CD4-positive, alpha-beta T cell (primary cell): ENCODE measurements at regions not wholly inside any gene's neighbourhood (a gene's known extent, or its start where the extent isn't known, plus 50 kb on each side); places are given as distances from the start of the nearest gene placed in this dataset.
"Not testable (repeated sequence)": the region's sequence is repeated elsewhere in the genome, so short reads cannot be mapped to it uniquely, and the experiment has no call there.

Experiments
- ATAC-seq: fragments of 200-7000 bp; cut with Tn5 transposase; one replicate; pipeline ENCODE4 v1.10.0; 2022; ENCODE audit warnings: mild to moderate bottlenecking; ENCODE audit not compliant: poor library complexity
- CTCF ChIA-PET: fragments of 350-600 bp; sonication (Branson Sonifier 250); formaldehyde crosslinking; loops from one replicate; lab custom pipeline; 2021; ENCODE audit warnings: antibody characterized with exemption, inconsistent platforms; lab: Charles Lee
- POLR2A ChIA-PET: fragments of 350-600 bp; sonication (Branson Sonifier 250); formaldehyde crosslinking; loops from one replicate; lab custom pipeline; 2021; ENCODE audit warnings: antibody characterized with exemption, inconsistent platforms; lab: Charles Lee
- DNase-seq, 14 experiments: peaks; one replicate each; pipeline ENCODE4 v3.0.0-alpha.2; 2013 to 2020; ENCODE audit warnings: mixed read lengths in 2 of 14
- H3K27ac ChIP-seq, 2 donors: one replicate each; pipeline versions ENCODE4 v1.5.1 to v1.7.0; 2013; ENCODE audit warnings: low read length in 2 of 2, low read depth in 1 of 2, mild to moderate bottlenecking in 1 of 2
- H3K27me3 ChIP-seq, 2 experiments: 1 replicate in 1 of 2; 2 replicates in 1 of 2; pipeline versions ENCODE4 v1.6.1 to v1.7.0; 2013; ENCODE audit warnings: low read length in 2 of 2, control low read depth in 1 of 2, mild to moderate bottlenecking in 1 of 2, moderate library complexity in 1 of 2; ENCODE audit not compliant: insufficient read depth in 2 of 2, control insufficient read depth in 1 of 2
- H3K36me3 ChIP-seq: one replicate; pipeline ENCODE4 v1.6.1; 2013; ENCODE audit warnings: low read length, control low read depth; ENCODE audit not compliant: insufficient read depth
- H3K4me1 ChIP-seq: one replicate; pipeline ENCODE4 v1.6.1; 2013; ENCODE audit warnings: low read length, control low read depth; ENCODE audit not compliant: insufficient read depth
- H3K4me3 ChIP-seq: one replicate; pipeline ENCODE4 v1.5.1; 2013; ENCODE audit warnings: mild to moderate bottlenecking, low read length, moderate library complexity
- H3K9me3 ChIP-seq, 2 experiments: 1 replicate in 1 of 2; 2 replicates in 1 of 2; pipeline versions ENCODE4 v1.6.1 to v1.7.0; 2013; ENCODE audit warnings: low read length in 2 of 2, mild to moderate bottlenecking in 2 of 2, control low read depth in 1 of 2, moderate library complexity in 1 of 2; ENCODE audit not compliant: control insufficient read depth in 1 of 2, insufficient read depth in 1 of 2
- H3K27ac Mint-ChIP-seq: one replicate; pipeline ENCODE4 v1.8.0; 2020; ENCODE audit warnings: mixed read lengths
- H3K27me3 Mint-ChIP-seq: one replicate; pipeline ENCODE4 v1.8.0; 2021; ENCODE audit warnings: mixed read lengths
- H3K36me3 Mint-ChIP-seq: one replicate; pipeline ENCODE4 v1.8.0; 2021; ENCODE audit warnings: low read depth, mixed read lengths
- H3K4me1 Mint-ChIP-seq: one replicate; pipeline ENCODE4 v1.8.0; 2021; ENCODE audit warnings: low read depth, mixed read lengths
- H3K4me3 Mint-ChIP-seq: one replicate; pipeline ENCODE4 v1.8.0; 2020; ENCODE audit warnings: mild to moderate bottlenecking, mixed read lengths
- H3K9me3 Mint-ChIP-seq: one replicate; pipeline ENCODE4 v1.8.0; 2020; ENCODE audit warnings: mixed read lengths
- intact Hi-C, 2 experiments: fragments of 100-400 bp; cut with DNase I in 1 of 2; cut with micrococcal nuclease in 1 of 2; formaldehyde crosslinking; loops; one replicate each; pipeline versions ENCODE4 v1.15.1 to v1.9.0; 2023 to 2025; cut with DNase I, micrococcal nuclease
- TF ChIP-seq, protein P1 (sequence below): fragments of 200-600 bp; IDR thresholded peaks from one replicate; pipeline ENCODE4 v1.8.0; 2022; ENCODE audit warnings: antibody characterized with exemption, mild to moderate bottlenecking

GRCh38 chr7:65453341-65454030 is 79.8 kb downstream of the ZNF92 start:
- intact Hi-C loops: no loop called here
- CTCF ChIA-PET: interaction anchor here (0.6 kb wide), 1 partner anchor 825 kb away, joined by 3 read pairs; no protein-coding TSS in a partner anchor
- Histone ChIP-seq H3K4me3 (no peak overlapping the region), H3K27me3 (peaks cover 0 to 5% of the 10 kb centered on the region in 2 experiments), H3K9me3 (no peaks in the 10 kb centered on the region), H3K27ac (no peak overlapping the region), H3K36me3 (no peaks in the 10 kb centered on the region), H3K4me1 (peaks cover 7% of the 10 kb centered on the region)
- POLR2A ChIA-PET: no interaction called here
- no peak overlapping the region for H3K27ac Mint-ChIP-seq
- H3K9me3 Mint-ChIP-seq: no peaks in the 10 kb centered on the region
- H3K4me3 Mint-ChIP-seq: no peak overlapping the region
- peaks cover 20% of the 10 kb centered on the region for H3K27me3 Mint-ChIP-seq
- TF ChIP-seq, protein P1, sequence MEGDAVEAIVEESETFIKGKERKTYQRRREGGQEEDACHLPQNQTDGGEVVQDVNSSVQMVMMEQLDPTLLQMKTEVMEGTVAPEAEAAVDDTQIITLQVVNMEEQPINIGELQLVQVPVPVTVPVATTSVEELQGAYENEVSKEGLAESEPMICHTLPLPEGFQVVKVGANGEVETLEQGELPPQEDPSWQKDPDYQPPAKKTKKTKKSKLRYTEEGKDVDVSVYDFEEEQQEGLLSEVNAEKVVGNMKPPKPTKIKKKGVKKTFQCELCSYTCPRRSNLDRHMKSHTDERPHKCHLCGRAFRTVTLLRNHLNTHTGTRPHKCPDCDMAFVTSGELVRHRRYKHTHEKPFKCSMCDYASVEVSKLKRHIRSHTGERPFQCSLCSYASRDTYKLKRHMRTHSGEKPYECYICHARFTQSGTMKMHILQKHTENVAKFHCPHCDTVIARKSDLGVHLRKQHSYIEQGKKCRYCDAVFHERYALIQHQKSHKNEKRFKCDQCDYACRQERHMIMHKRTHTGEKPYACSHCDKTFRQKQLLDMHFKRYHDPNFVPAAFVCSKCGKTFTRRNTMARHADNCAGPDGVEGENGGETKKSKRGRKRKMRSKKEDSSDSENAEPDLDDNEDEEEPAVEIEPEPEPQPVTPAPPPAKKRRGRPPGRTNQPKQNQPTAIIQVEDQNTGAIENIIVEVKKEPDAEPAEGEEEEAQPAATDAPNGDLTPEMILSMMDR: no peak
- no peak for DNase-seq
- H3K4me1 Mint-ChIP-seq: peaks cover 11% of the 10 kb centered on the region
- no peaks in the 10 kb centered on the region for H3K36me3 Mint-ChIP-seq
- ATAC-seq: no peak

DNA sequence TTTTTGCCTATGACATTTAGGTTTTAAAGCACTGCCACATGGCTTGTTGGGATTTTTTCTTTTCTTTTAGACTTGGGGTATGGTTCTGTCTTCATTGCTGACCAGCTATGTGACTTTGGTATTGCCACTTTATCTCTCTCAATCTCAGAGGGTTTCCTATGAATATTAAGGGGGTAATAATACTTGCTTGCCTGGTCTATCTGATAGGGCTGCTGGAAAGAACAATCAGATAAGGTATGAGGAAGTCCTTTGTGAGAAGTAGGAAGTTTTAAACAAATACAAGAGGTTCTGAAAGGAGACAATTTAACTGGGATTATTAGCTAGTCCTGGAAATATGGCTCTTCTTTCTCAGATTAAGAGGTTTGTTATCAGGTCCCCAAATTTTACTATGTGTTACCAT is 80.8 kb downstream of the ZNF92 start:
- TF ChIP-seq, protein P1: no peak
- intact Hi-C loops: no loop called here
- H3K27ac ChIP-seq: no peak overlapping the region
- H3K9me3 ChIP-seq: no peaks in the 10 kb centered on the region
- no peaks in the 10 kb centered on the region for H3K9me3 Mint-ChIP-seq
- no peaks in the 10 kb centered on the region for H3K36me3 Mint-ChIP-seq
- H3K36me3 ChIP-seq: no peaks in the 10 kb centered on the region
- ATAC-seq (no peak), DNase-seq (no peak)
- peaks cover 0 to 5% of the 10 kb centered on the region in 2 experiments for H3K27me3 ChIP-seq
- no peak overlapping the region for H3K4me3 Mint-ChIP-seq
- ChIA-PET POLR2A (no interaction called here), CTCF (no interaction called here)
- H3K4me3 ChIP-seq: no peak overlapping the region
- H3K4me1 Mint-ChIP-seq: peaks cover 10% of the 10 kb centered on the region
- H3K4me1 ChIP-seq: peaks cover 6% of the 10 kb centered on the region
- no peak overlapping the region for H3K27ac Mint-ChIP-seq
- H3K27me3 Mint-ChIP-seq: peaks cover 19% of the 10 kb centered on the region

GRCh38 chr7:65455050-65455449 is 81.4 kb downstream of the ZNF92 start:
- H3K4me1 ChIP-seq, H3K4me3 Mint-ChIP-seq, H3K27ac ChIP-seq, H3K9me3 ChIP-seq, H3K36me3 Mint-ChIP-seq, ATAC-seq, H3K36me3 ChIP-seq, H3K27ac Mint-ChIP-seq, H3K27me3 ChIP-seq, POLR2A ChIA-PET, H3K4me3 ChIP-seq, H3K4me1 Mint-ChIP-seq, CTCF ChIA-PET, H3K9me3 Mint-ChIP-seq, intact Hi-C loops, DNase-seq: not testable (repeated sequence)
- peaks cover 15% of the 10 kb centered on the region for H3K27me3 Mint-ChIP-seq

DNA sequence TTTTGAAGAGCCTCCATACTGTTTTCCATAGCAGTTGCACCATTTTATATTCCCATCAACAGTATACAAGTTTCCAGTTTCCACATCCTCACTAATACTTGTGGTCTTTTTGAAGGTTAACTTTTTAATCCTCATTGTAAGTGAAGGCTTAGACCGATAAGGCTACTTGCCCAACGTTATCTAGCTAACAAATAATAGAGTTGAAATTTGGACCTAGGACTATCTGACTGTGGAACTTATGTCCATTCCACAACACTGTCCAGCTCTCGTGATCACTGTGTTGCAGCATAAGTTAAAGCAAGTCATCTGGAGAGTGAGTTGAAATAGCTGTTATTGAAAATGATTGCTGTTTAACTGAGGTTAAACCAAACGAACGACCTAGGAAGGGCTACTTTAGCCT is 84.0 kb downstream of the ZNF92 start:
- Mint-ChIP-seq H3K36me3 (no peaks in the 10 kb centered on the region), H3K27me3 (peaks cover 15% of the 10 kb centered on the region), H3K4me3 (no peak overlapping the region), H3K9me3 (no peaks in the 10 kb centered on the region), H3K27ac (no peak overlapping the region), H3K4me1 (peaks cover 6% of the 10 kb centered on the region)
- H3K4me1 ChIP-seq: no peaks in the 10 kb centered on the region
- DNase-seq: no peak
- no peak overlapping the region for H3K27ac ChIP-seq
- TF ChIP-seq, protein P1: no peak
- no peaks in the 10 kb centered on the region for H3K36me3 ChIP-seq
- ChIA-PET POLR2A (no interaction called here), CTCF (no interaction called here)
- peaks cover 0 to 5% of the 10 kb centered on the region in 2 experiments for H3K27me3 ChIP-seq
- intact Hi-C loops: no loop called here
- H3K4me3 ChIP-seq: no peak overlapping the region
- no peak for ATAC-seq
- H3K9me3 ChIP-seq: no peaks in the 10 kb centered on the region
